ENCODE measurements at regions not wholly inside any gene's neighbourhood (a gene's known extent, or its start where the extent isn't known, plus 50 kb on each side); places are given as distances from the start of the nearest gene placed in this dataset.

- TF ChIP-seq CTCF (conservative IDR thresholded peaks at IDR 0.05 in 1 of 2, IDR thresholded peaks at IDR 0.05 in 1 of 2; ENCODE audit: low read depth in 1 of 2, low read length in 2 of 2): no peak
- no peak for TF ChIP-seq EZH2 (IDR thresholded peaks at IDR 0.05; ENCODE audit: low read length, missing control alignments)
Observed at GRCh38 chr13:50589651-50590054, 253.8 kb downstream of the DLEU7 start.

Data from fibroblast of lung (primary cell).